CMK (cell line): ENCODE measurements at regions not wholly inside any gene's neighbourhood (a gene's known extent, or its start where the extent isn't known, plus 50 kb on each side); places are given as distances from the start of the nearest gene placed in this dataset.
"Not testable (repeated sequence)": the region's sequence is repeated elsewhere in the genome, so short reads cannot be mapped to it uniquely, and the experiment has no call there.

ENCODE experiments used
- DNase-seq: peaks from one replicate; pipeline ENCODE4 v3.0.0-alpha.2; 2010; ENCODE audit warnings: low read depth

DNA sequence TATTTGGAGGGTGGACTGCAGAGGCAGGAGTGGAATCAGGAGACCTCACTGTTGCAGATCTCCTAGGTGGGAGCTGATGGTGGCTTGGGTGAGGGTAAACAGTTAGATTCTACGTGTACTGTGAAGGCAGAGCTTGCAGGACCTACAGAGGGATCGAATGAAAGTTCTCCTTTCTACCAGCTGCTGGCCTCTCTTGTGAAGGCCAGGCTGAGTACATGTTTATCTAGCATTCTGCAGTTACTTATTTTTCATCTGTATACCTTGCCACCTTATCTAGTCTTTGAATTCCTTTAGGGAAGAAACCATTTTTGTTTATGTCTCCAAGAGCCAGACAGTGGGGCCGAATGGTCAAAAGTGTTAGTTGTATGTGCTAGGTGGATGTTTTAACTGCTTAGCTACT is 57.6 kb downstream of the PTTG1 start:
- DNase-seq, result no peak

- DNase-seq, result no peak
Observed at GRCh38 chr5:160479926-160480325, 58.3 kb downstream of the PTTG1 start.

DNA sequence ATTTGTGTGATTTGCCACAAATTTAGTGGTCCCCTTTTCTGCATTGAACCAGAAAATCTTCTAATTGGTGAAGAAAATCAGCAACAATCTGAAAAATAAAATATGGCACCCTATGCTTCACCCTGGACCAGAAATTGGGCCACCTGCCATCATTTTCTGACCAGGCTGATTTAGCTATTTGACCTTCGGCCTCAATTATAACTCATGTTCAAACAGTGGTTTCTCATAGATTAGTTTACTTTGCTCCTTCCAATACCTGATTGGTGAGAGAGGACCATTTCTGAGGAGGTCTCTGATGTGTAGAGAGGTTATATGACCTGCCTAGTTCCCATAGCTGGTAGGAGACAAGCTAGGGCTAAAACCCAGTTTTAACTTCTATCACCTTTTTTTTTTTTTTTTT is 59.0 kb downstream of the PTTG1 start:
- no peak for DNase-seq

- DNase-seq, result no peak
Observed at GRCh38 chr5:160484678-160485077, 63.0 kb downstream of the PTTG1 start.

- no peak for DNase-seq
Observed at GRCh38 chr5:160485364-160485969, 63.8 kb downstream of the PTTG1 start.

GRCh38 chr5:160486573-160486972 is 64.9 kb downstream of the PTTG1 start:
- no peak for DNase-seq

DNA sequence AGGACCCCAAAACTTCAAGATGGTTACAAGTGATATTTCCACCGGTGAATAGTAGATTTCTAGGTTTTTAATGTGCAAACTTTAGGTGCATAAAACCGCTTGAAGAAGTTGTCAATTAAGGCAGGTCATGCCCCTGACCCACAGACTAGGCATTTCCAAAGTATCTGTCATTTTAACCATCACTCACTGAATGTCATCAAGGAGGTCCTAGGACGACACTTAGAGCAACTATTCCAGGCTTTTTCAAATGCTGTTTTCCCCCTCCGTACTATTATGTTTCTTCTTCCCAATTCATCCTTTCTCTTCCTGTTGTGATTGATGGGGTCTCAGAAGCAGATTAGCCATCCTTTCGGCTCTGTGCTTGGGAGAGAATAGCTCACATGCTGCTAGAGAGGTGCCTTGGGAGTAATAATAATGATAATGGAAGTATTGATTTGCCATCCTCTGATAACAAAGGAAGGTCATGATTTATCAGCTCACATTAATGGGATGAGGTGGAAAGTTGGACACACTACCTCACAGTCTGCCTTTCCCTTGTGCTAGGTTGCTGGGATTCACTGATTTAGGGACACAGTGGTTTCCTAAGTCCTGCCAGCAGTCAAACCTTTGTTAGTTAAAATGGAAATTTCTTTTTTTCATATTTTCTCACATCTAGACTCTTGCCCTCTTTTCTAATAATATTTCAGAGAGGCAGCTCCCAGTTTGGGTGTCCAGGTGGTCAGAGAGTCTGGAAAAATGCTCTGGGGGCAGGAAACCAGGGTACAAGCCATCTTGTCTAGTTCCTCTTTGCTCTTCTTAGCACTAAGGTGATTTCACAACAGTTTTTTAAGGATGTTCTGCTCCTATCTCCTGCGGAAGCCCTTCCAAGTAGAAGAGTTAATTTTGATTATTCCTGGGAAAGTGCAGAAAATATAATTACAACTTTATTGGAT is 67.0 kb downstream of the PTTG1 start:
- no peak for DNase-seq

- no peak for DNase-seq
Observed at GRCh38 chr5:160491438-160491837, 69.8 kb downstream of the PTTG1 start.

- DNase-seq, result no peak
Observed at GRCh38 chr5:160492565-160492964, 70.9 kb downstream of the PTTG1 start.

- DNase-seq, result peak; percentile 35
Observed at GRCh38 chr5:160493806-160494338, 72.2 kb downstream of the PTTG1 start.

DNA sequence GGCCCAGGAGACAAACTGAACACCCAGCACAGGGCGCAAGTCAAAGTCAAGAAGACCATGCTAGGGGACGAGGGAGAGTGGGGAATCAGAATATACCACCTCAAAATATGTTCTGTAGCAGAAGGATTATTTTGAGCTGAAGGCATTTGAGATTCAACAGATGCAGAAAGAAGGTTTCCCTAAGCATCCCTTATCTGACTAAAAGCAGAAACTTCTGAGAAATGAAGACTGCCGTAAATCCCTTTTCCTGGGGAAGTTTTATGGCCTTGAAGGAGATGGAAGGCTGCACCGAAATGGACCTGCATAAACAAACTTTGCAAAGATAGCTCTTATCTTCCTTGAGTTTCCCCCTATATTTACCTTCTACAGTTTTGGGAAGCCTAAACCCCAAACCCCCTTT is 72.8 kb downstream of the PTTG1 start:
- DNase-seq, result no peak

DNA sequence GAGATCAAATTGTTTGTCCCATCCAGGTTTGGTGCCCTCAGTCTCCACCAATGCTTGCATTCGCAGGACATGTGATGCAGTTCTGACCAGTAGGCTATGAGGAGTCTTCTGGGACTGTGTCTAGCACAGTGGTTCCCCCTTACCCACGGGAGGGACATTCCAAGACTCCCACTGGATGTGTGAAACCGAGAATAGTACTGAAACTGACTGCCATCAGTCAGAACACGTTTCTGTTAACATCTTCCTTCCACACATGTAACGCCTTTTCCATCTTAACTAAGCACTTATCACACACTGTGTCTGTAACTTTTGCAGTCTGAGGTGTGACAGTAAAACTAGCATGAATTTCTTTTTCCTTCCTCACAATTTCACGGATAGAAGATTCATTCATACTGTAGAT is 74.7 kb downstream of the PTTG1 start:
- no peak for DNase-seq

DNA sequence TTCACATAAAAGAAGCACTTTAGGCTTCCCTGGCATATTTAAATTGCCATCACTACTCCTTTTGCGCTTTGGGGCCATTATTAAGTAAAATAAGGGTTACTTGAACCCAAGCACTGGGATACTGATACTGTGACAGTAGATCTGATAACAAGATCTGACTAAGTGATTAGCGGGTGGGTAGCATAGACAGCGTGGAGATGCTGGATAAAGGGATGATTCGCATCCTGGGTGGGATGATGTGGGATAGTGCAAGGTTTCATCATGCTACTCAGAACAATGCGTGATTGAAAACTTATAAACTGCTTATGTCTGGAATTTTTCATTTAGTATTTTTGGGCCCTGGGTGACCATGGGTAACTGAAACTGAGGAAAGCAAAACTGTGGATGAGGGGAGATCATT is 75.1 kb downstream of the PTTG1 start:
- DNase-seq, result no peak

GRCh38 chr5:160497878-160498277 is 76.2 kb downstream of the PTTG1 start:
- DNase-seq, result no peak

DNA sequence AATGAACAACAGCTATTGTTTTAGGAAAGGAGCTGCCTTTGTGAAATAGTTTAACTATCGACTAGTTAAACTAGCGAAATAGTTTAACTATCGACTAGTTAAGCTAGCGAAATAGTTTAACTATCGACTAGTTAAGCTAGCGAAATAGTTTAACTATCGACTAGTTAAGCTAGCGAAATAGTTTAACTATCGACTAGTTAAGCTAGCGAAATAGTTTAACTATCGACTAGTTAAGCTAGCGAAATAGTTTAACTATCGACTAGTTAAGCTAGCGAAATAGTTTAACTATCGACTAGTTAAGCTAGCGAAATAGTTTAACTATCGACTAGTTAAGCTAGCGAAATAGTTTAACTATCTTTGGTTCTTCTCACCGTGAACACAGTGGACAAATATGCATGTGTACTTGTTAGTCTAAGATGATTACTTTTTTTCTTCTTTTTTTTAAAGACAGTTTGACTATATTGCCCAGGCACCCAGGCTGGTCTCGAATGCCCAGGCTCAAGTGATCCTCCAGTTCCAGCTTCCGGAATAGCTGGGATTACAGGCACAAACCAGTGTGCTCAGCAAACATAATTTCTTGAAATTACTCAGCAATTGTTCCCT is 76.9 kb downstream of the PTTG1 start:
- DNase-seq, result not testable (repeated sequence)

GRCh38 chr5:160500786-160501779 is 79.4 kb downstream of the PTTG1 start:
- DNase-seq, result no peak

GRCh38 chr5:160504906-160505305 is 83.3 kb downstream of the PTTG1 start:
- no peak for DNase-seq

GRCh38 chr5:160506006-160507004 is 84.7 kb downstream of the PTTG1 start:
- DNase-seq, result no peak

DNA sequence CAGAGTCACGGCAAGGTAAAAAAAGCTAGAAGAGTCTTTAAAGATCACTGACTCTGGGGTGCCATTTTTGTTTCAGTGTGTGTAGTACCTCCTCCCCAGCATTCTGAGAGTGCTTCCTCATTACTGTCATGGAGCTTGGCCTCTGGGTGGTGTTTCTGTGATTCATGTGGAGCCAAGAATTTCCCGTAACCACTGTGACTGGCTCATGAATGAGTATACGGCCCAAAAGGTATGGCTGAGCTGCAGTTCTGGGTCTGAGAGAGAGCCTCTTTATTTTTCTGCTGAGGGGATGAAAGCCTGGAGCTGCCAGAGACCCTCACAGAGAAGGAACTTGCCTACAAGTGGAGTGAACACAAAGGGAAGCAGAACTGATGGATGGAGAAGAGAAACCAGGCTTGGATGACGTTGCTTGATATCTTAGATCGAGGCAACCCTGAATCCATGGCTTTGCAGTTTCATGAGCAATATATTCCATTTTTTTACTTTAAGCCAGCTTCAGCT is 85.6 kb downstream of the PTTG1 start:
- no peak for DNase-seq

- peak; percentile 68 for DNase-seq
Observed at GRCh38 chr5:160508780-160509361, 87.2 kb downstream of the PTTG1 start.
